Activated T-helper 9 cell treated with anti-CD3 and anti-CD28 coated beads, Interleukin-2, amount 50 U/mL, for 16 hours (primary cell): ENCODE measurements at regions not wholly inside any gene's neighbourhood (a gene's known extent, or its start where the extent isn't known, plus 50 kb on each side); places are given as distances from the start of the nearest gene placed in this dataset.

Experiments
- DNase-seq: peaks from one replicate; pipeline ENCODE4 v3.0.0-alpha.2; 2020; ENCODE audit warnings: low read depth

DNA sequence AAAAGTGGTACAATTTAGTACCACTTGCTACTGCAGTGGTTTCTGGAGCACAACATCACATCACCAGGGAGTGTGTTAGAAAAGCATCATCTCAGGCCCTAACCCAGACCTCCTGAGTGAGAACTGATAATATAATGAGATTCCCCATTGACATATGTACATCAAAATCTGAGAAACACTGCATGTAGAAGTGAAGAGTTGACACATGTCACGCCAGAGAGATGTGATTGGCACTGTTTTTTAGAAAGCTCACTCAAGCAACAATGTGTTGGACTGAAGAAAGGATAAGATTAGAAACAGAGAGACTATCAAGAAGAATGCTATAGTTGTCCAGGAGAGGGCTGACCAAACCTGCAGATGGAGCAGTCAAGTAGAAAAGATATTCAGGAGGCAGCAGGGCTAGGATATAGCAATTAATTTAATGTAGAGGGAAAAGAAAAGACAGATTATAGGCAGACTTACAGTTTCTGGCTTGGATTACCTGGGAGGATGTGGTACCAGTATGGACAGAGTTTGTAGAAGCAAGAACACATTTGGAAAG lies 324.4 kb upstream of the ADAMTSL1 start:
- DNase-seq = no peak

GRCh38 chr9:18154661-18155060 lies 319.3 kb upstream of the ADAMTSL1 start:
- no peak for DNase-seq

GRCh38 chr9:18159254-18159653 lies 314.7 kb upstream of the ADAMTSL1 start:
- no peak for DNase-seq

DNA sequence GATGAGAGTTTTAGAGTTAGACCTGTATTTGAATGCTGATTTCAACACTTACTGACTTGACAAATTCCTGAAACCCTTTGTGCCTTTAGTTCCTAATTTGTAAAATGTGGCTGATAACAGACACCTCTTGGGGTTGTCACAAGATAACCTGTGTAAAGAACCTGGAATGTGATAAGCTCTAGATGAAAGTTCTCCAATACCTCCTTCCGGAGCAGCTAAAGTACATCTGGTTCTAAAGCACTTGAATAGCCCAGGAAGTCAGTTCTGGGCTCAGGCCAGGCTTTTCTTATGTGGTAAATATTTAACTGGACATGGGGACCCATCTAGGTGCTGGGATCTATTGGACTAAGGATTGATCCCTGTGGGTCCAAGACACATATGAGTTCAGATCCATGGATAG lies 310.8 kb upstream of the ADAMTSL1 start:
- no peak for DNase-seq

GRCh38 chr9:18167733-18168132 lies 306.2 kb upstream of the ADAMTSL1 start:
- no peak for DNase-seq

GRCh38 chr9:18173923-18174322 lies 300.0 kb upstream of the ADAMTSL1 start:
- no peak for DNase-seq

GRCh38 chr9:18182636-18183035 lies 291.3 kb upstream of the ADAMTSL1 start:
- no peak for DNase-seq

GRCh38 chr9:18183974-18184373 lies 290.0 kb upstream of the ADAMTSL1 start:
- DNase-seq = no peak

- no peak for DNase-seq
Observed at GRCh38 chr9:18184401-18184800, 289.6 kb upstream of the ADAMTSL1 start.

- no peak for DNase-seq
Observed at GRCh38 chr9:18185196-18185595, 288.8 kb upstream of the ADAMTSL1 start.

DNA sequence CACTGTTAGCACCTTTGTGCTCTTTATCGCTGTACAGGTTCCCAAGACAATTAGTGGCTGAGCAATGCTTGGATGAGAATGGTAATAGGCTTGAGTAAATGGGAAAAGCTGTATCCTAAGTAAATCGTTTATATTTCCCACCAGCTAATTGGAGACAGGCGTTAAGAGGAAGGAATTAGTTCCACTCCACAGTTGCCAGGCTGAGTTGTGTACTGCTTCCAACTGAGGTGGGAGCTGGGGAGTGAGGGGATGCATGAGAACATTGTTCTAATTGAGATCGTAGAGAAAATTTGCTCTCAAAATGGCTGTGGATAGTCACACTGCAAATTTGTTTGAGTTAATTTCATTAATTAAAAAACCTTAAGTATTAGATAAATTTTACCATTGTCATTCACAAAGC lies 285.0 kb upstream of the ADAMTSL1 start:
- DNase-seq = no peak

- DNase-seq = no peak
Observed at GRCh38 chr9:18189871-18190670, 283.9 kb upstream of the ADAMTSL1 start.

- DNase-seq = no peak
Observed at GRCh38 chr9:18190671-18191374, 283.1 kb upstream of the ADAMTSL1 start.

- no peak for DNase-seq
Observed at GRCh38 chr9:18194316-18194715, 279.6 kb upstream of the ADAMTSL1 start.

DNA sequence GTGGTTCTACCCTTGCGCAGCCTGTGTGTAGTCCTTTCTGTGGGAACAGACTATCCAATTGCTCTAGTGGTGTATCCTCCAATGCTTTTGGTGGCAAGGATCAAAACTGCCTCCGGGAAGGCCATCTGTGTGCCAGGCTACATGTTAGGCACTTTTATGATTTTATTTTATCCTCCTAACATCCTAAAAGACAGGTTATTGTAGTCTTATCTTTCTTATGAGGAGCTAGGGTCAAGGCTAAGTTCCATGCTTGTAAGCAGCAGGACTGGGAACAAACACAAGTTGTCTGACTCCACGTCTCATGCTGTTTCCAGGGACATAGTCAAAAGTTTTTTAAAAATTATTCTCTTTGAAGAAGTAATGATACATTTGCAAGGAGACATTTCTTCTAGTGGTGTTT lies 278.7 kb upstream of the ADAMTSL1 start:
- no peak for DNase-seq

GRCh38 chr9:18202924-18203323 lies 271.0 kb upstream of the ADAMTSL1 start:
- DNase-seq = no peak

DNA sequence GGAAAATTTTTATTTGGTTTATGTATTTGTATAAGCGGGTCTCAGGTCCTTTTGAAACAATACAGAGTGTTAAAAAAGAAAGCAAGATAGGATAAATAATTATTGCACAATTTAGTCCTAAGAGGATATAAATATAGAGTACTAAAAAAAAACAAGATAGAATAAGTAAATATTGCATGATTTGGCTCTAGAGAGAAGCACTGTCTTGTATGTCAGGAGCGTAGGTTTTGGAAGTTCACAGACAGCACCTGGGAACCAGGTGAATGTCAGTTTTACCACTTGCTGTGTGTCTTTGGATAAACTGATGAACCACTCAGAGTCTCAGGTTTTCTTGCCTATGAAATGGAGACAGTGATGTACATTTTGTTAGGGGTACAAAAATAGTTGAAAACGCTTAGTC lies 266.2 kb upstream of the ADAMTSL1 start:
- no peak for DNase-seq

- no peak for DNase-seq
Observed at GRCh38 chr9:18208166-18209059, 265.5 kb upstream of the ADAMTSL1 start.

- no peak for DNase-seq
Observed at GRCh38 chr9:18215626-18216025, 258.3 kb upstream of the ADAMTSL1 start.

GRCh38 chr9:18216376-18216775 lies 257.6 kb upstream of the ADAMTSL1 start:
- no peak for DNase-seq

- no peak for DNase-seq
Observed at GRCh38 chr9:18228101-18228500, 245.9 kb upstream of the ADAMTSL1 start.

DNA sequence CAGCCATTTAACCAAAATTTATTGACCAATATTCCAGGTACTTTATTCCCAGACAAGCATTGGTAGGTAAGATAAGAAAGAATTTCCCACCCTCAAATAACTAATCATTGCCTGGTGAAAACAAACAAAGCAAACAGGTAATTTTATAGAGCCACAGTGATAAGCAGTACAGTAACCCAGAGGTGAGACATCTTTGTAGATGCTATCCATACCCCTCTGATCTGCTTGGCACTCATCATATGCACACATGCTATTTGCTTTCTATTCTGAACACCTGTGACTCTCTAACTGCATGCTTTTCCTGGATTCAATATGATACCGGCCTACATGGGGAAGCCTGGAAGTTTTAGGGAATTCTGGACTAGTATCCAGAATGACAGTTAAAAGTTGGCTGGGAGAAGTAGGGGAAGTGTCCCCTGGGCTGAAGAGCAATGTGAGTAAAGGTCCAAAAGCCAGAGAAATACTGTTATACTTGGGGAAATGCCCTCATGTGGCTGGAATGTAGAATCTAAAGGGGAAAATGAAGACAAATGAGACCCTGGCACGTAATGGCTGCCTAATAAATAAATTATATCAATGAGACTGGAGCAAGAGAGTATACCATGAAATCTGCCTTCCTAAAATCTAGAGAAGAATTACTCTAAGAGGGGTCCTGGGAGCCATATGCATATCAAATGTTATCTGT lies 243.8 kb upstream of the ADAMTSL1 start:
- no peak for DNase-seq
